NCI-H2107 treated with DMSO at 0.1 percent for 48 hours (cell line): ENCODE measurements at regions not wholly inside any gene's neighbourhood (a gene's known extent, or its start where the extent isn't known, plus 50 kb on each side); places are given as distances from the start of the nearest gene placed in this dataset.

ENCODE experiments used
- DNase-seq: peaks from one replicate; lab custom pipeline; 2025; ENCODE audit not compliant: unreplicated experiment; lab: John Stamatoyannopoulos, UW

DNA sequence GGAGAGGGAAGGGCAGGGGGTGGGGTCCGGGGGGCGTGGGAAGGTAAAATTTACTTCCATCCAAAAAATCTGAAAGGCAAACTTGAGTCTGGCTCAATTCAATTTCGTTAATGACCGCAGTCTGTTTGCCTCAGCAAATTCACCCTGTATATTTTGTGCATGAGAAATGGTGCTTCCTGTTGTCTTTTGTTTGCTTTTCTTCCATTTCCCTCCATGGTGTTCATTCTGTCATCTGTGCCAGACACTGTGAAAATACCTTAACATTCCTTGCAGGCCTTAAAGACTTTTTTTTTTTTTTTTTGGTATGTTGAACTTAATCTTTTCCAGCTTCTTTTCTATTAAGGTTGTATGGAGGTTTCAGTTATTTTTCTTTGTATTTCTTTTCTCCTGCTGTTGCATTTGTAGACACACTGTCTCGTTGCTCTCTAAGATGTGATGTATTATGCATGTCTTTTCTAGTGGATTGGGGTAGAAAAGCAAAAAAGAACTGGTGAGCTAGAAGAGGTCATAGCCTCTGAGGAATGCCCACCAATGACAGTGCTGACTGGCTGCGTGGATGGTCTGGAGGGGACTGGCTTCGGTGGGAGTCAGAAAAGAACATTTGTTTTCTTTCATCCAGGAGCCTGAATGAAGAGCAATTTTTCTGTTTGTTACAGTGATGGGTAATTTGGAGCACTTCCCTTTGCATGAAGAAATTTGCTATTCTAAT lies 585.0 kb upstream of the MAP3K7 start:
- DNase-seq, result no peak

DNA sequence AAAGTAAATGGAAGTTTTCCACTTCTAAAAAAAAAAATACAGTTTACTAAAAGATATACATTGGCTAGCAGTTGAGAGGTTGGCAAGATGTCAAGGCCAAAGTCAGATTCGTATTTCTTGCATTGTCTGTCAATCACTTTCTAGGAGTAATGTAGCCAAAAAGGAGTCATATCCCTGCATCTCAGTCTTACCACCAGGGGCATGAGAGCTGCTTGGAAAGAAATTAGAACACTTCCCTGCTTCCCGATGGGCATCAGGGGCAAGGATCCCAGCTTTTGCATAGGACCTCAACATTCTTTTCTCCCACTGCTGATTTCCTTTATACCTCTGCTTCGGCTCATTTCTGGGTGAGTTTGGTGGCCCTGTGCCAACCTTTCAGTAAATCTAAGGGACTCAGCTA lies 581.0 kb upstream of the MAP3K7 start:
- no peak for DNase-seq

DNA sequence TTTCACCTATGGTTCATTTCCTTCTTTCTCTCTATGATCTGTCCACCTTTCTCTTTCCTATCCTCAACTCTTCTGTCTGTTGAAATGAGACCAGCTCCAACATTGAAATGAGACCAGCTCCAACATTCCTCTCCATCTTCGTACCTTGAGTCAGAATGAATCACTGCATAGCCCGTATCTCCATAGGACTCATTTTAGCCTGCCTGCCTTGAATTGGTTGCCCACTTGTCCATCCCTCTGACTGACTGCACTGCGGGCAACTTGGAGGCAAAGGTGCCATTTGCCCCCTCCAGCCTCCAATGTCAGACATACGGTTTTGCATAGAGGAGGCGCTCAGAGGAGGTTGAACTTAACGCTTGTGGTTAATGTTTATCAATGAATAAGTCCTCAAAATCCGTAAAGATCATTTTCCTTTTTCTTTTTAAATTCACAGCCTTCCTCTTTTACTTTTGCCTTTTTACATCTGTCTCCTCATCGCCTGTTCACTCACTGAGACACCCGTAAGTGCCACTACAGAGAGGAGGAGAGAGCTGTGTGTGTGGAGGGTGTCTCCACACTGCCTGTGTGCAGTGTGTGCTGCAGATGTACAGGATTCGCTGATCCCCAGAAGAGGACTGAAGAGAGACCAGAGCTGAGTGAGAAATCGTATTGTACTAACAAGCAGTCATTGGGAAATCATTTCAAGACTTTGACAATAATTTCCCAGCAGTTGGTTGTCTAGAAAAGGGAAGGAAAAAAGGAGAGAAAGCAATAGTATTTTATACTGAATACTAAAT lies 579.6 kb upstream of the MAP3K7 start:
- DNase-seq, result no peak

DNA sequence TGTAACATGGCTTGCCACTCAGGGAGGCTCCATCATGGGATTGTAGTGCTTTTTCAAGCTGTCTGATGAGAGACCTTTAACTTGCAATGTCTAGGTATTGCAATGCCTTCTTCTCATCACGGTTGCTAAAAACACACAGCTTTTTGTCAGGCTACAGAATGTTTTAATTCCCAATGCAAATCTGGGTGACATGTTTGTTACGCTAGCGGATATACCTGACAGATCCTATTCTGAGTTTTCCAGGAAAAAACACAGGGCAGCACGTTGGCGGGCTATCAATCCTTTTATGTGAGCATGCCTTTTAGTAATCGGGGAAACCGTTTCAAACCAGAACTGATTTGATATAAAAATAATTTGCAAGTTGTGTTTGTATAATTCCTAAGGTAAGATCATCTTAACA lies 577.2 kb upstream of the MAP3K7 start:
- no peak for DNase-seq

DNA sequence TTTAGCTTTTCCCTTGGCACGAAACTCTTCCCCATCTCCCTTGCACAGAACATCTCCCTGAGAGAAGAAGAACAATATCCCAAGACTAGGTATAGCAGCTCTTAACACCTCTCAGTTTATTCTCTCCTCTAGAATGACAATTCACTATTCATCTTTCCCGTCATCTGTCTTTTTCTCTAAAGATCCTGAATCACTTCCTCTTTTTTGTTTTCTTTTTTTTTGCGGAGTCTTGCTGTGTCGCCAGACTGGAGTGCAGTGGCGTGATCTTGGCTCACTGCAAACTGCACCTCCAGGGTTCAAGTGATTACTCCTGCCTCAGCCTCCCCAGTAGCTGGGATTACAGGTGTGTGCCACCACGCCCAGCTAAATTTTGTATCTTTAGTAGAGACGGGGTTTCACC lies 574.4 kb upstream of the MAP3K7 start:
- no peak for DNase-seq

DNA sequence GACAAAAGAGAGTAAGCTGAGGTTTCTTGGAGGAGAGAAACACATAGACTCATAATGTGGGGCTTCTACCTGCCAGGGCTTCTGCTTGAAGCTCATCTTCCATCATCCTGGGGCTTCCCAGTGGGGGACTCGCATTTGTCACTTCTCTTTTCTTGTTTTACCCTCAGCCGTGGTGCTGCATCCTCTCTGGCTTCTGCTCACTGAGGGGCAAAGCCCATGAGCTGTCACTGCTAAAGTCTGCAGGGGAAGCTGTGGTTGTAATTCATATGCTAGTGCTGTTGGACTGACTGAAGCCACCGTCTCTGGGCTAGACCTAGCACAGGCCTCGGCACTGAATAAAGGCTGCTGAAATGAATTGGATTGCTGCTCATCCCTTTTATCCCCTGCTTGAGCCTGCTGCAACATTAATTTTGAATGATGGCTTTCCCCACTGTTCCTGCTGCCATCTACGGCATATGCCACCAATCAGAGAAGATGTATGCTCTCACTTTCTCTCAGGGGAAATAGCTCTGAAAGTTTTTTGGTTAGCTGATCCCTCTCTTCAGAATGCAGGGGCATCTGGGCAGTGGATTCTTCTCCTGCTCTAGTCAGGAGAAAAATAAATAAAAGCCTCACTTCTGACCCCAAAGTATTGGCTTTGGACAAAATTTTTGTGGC lies 568.4 kb upstream of the MAP3K7 start:
- DNase-seq, result no peak

DNA sequence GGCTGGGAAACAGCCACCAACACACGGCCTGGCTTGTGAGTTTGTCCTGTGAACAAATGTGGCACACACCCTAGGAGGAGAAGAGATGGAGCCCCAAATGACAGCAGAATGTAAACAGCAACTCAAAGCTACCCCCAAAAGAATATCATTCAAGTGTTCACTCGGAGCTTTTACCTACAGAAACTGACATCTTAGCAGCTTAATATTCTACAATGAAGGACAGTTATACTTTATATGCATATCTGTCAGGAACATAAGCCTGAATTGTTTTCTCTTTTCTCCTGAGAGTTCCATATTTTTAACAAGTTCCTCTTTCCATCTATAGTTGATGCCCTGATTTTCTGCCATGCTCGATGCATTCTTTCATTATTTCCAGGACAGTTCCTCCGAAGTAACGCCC lies 566.0 kb upstream of the MAP3K7 start:
- no peak for DNase-seq

DNA sequence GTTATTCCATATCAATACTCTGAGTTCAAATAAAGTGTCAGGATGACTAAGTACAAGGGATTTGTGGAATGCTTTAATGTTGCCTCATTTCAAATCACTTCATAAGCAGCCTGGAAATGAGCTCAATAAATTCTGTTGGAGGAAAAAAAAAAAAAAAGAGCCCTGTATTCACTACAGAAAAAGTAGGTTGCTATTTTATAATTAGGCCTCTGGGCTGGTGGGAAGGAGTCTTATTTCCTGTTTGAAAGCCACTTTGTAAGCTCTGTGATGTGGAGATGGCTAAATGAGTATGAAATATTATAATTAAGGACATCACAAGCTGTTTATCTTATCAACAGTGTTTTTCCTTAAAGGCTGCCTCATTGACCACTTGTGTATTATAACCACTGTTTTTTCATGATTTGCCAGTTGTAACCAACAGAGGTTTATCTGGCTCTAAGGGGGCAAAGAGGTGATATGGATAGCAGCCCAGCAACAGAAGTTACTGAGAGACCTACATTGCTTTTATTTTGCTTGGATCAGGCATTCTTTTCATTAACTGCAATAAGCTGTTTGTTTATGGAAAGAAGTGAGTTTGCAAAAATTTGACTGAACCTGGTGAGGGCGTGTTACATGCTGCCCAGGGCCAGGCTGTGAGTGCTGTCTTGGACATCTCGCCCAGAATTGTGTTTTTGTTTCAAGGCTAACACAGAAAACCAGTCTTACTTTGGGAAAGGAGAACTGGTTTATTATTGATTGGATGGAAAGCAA lies 563.3 kb upstream of the MAP3K7 start:
- DNase-seq, result no peak

DNA sequence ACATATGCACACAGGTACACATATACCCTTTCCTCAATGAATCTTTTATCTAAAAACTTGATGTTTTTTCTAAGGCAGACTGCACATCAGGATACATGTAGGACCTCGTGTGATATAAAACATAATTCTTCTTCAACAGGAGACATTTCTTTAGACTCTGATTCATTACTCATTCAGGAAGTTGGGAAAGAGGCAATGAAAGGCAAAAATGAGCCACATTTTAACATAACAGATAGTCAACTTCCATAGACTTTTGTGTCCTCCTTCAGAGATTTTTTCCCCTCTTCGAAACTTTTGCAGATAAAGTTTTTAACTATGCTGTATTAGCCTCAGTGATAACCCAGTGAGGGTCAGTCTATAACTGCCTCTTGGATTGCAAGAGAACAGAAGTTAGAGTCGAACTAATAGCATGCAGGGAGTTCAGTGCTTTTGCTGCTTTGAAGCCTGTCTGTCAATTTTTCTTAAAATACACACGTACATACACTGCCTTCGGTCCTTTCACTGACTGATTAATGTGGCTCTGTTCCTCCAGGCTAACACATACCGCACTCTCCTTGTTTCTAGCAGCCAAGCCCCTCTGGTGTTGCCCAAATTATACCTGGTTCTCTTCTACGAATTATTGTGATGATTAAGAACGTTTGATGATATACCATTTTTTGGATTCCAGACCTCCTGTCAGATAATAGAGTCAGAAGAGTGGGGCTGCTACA lies 562.5 kb upstream of the MAP3K7 start:
- no peak for DNase-seq

DNA sequence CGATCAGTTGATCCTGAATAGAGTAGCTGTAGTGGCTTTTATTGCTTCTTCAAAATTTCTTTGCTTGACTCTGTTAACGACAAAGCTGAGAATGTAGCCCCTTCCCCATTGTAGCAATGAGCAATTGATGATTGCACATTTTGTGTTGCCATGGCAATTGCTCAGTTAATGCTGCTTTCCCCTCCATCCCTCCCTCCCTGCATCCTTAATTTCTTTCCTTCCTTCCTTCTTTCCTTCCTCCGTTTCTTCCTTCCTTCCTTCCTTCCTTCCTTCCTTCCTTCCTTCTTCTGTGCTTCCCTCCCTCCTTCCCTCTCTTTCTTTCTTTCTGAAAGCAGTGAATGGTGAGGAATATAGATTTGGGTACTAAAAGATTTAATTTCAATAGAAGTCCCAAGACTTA lies 557.3 kb upstream of the MAP3K7 start:
- DNase-seq, result no peak

DNA sequence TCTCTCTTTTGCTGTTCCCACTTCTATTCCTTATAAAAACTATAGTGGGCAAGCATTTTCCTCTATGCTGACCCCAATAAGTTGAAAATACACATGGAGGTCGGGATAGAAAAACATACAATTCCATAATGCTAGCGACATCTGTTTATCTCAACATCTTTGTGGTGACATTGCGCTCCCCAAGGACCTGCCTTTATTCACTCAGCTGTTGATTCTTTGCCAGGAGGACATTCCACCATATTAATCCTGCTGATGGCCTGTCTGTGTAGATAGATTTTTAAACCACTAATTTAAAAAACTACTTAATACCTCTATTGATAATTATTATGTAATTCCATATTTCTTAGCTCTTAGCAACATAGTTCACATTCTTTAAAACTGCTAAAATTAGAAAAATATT lies 555.3 kb upstream of the MAP3K7 start:
- DNase-seq, result no peak

DNA sequence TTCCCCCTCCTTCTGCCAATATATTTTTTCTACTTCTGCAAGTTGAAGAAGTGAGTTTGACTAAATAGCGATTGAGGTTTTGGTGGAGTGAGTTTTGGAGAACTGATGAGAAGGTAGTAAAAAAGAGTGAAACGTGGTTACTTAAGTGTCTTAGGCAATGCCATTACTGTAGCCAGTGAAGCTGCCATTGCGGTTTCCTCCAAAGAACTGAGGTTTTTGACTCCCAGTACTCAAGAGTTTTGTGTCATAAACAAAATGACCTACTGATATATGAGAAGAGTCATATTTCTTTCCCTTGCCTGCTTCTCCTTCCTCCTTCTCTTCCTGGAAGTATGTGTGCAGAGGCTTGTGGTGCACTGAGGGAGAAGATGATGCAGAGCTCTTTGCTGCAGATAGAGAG lies 554.5 kb upstream of the MAP3K7 start:
- DNase-seq, result no peak

DNA sequence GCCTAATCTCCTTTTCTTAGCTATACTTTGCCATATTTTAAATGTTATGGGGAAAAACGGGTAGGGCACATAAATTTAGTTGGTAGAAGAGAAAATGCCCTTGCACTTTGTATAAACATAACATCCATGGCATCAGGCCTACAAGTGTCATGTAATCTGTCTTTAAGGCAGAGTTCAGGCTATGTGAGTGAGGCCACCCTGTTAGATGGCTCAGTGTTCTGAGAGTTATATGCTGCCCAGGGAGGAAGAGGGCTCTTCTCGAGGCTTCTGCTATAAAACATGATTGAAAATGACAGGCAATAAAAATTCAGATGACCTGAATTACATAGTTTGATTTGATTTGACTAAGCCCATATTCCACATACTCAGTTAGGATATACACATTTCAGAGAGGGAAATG lies 553.6 kb upstream of the MAP3K7 start:
- DNase-seq, result no peak

DNA sequence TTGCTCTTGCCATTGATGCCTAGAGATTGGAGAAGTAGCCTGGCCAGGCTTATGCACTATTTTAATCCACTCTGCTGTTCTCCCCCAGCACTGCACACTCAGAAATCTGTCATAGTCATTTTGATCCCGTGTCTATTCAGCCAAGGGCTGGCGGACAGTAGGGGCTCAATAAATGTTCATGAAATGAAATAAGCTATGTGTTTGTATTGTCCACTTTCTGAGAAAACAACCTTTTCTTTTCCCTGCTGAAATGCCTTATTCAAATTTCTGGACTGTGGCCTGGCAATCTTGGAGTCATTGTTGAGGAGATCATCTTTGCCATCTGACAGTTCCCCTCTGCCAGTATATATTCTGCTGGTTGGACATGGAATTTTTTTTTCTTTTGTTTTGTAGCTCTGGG lies 550.4 kb upstream of the MAP3K7 start:
- no peak for DNase-seq

DNA sequence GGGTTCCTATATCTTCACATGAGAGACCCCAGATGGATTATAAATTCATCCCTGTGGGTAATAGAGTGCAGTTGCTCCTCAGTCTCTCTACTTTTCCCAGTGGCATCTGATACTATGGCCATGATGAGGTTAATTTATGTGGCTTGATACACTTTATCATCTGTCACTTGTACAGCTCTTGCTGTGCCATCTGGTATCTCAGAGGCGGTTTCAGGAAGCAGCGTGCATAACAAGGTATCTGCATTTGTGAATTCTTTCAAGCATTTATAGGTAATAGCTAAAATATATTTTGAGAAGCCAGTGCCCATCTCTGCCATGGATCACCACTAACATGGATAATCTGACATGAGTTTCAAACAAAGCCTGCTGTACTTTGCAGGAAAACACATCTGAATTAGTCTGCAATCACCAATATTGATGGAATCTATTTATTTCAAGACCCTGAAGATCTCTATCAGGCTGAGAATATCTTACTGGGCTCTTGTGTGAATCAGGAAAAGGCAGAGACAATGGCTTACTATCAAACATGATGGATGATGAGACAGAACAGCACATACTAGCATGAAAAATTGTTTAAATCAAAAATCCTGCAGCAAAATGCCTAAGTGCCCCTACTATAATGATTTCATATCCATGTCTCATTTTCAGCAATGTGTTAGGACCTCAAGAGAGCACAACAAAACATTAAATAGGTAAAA lies 548.7 kb upstream of the MAP3K7 start:
- no peak for DNase-seq

DNA sequence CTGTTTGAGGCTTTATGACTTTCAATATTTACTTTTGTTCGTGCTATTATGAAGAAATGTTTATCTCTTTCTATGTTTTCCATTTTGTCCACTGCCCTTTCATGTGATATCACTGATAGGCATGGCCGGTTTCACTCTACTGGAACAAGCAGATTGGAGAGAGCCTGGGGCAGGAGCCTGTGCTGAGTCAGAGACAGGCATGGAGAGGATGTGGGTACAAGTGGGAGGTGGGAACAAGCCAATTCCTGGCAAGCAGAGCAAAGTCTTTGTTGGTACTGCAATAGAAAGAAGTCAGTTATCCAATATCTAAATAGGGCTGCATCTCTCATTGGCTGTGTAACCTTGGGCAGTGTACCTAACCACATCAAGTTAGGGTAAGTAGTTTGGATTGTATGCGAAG lies 545.6 kb upstream of the MAP3K7 start:
- no peak for DNase-seq

DNA sequence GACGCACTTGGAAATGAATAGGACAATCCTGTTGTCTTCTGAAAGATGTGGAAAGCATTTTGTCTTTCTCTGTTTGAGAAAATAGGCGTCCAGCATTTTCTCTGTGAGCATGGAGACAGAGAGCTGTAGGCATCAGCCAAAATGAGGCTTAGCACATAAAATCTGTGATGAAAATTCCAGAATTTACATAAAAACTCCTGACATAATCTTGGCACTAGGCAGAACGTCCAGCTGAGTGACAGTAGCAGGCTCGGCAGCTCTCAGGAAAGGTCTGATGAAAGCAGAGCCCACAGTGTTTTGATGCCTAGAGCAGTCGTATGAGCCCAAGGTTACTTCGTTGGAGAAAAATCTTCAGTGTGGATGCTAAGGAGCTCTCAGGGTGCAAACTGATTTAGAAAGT lies 543.3 kb upstream of the MAP3K7 start:
- DNase-seq, result no peak

DNA sequence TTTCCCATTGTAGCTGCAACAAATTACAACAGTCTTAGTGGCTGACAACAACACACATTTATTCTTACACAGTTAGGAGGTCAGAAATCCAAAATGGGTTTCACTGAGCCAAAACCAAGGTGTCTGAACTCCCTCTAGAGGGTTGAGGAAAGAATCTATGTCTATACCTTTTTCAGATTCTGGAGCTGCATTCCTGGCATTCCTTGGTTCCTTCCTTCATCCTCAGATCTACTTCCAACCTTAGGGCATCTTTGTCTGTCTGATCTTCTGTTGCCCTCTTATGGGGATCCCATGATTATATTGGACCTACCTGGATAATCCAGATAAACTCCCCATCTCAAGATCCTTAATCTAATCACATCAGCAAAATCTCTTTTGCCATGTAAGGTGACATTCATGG lies 540.9 kb upstream of the MAP3K7 start:
- no peak for DNase-seq

DNA sequence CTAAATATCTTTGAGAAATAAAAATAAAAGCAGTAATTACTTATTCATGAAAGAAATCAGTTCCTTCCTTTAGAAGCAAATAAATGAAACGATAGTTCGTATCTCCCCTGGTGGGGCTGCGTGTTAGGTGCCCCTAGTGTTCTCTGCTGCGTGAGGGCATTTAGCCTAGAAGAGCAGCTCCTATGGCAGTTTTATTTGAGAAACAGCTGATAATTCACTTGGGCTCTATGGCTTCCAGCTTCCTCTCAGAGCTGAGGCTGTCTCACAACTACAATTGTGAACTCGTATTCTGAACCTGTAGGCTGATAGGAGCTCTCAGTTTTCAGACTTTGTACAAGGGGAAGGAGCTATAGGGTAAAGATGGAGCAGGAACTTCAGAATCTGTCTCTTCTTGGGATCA lies 540.0 kb upstream of the MAP3K7 start:
- DNase-seq, result no peak

DNA sequence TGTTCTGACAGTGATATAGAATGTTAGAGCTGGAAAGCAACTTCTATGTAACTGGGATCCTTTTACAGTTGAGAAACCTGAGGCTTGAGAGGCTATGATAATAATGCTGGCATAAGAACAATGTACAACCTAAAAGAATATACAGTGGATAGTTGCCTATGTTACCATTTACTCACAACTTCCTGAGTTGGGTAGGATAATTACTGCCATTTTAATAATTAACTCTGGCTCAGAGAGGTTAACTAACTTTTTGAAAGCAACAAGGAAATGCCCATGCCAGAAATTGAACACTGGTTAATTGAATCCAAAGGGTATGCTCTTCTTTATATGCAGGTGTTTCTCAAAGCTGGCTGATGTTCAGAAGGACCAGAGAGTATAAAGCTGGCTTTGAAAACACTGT lies 530.7 kb upstream of the MAP3K7 start:
- DNase-seq, result no peak
